ENCODE measurements at regions not wholly inside any gene's neighbourhood (a gene's known extent, or its start where the extent isn't known, plus 50 kb on each side); places are given as distances from the start of the nearest gene placed in this dataset.

DNA sequence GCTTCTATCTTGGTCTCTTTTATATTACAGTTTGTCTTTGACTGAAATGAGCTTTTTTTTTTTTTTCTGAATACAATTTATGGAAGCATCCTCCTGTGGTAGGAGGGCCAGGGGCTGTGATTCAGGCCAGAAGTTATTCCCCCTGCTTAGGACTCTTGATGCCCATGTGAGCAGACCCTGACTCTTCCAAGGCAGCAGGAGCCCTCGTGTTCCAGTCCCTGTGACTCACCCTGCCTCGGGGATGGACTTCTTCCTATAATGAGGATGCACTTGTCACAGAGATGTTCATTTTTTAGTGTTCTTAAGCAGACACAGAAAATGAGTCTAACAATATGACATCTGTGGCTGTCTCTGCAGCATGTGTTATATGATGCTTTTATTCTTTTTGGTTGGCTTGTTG is 1293.7 kb upstream of the AUTS2 start:
- Histone ChIP-seq H3K4me2 (ENCODE audit: insufficient read depth, low read length) (no peak overlapping the region), H3K9me3 (ENCODE audit: insufficient read depth, low read length, severe bottlenecking) (no peaks in the 10 kb centered on the region), H3K4me3 (ENCODE audit: low read depth in 1 of 2, low read length in 2 of 2) (no peak overlapping the region), H4K20me1 (ENCODE audit: insufficient read depth, low read length) (no peaks in the 10 kb centered on the region), H3K79me2 (ENCODE audit: insufficient read depth, low read length) (no peaks in the 10 kb centered on the region), H3K27me3 (ENCODE audit: insufficient read depth, low read length, poor library complexity) (no peaks in the 10 kb centered on the region), H2AFZ (ENCODE audit: low read depth, low read length) (no peak overlapping the region), H3K27ac (ENCODE audit: low read length) (no peak overlapping the region), H3K9ac (ENCODE audit: low read depth, low read length) (no peak overlapping the region), H3K4me1 (ENCODE audit: insufficient read depth, low read length) (no peaks in the 10 kb centered on the region), H3K36me3 (ENCODE audit: insufficient read depth, low read length) (no peaks in the 10 kb centered on the region)
- no peak for ATAC-seq (ENCODE audit: insufficient read depth, low read depth)
- DNase-seq: no peak
- TF ChIP-seq EZH2 (IDR thresholded peaks at IDR 0.05; ENCODE audit: borderline replicate concordance, low read depth, low read length, severe bottlenecking): no peak
- TF ChIP-seq CTCF (IDR thresholded peaks at IDR 0.05; ENCODE audit: borderline replicate concordance, extremely low read depth, low read length, poor library complexity, severe bottlenecking): no peak

DNA sequence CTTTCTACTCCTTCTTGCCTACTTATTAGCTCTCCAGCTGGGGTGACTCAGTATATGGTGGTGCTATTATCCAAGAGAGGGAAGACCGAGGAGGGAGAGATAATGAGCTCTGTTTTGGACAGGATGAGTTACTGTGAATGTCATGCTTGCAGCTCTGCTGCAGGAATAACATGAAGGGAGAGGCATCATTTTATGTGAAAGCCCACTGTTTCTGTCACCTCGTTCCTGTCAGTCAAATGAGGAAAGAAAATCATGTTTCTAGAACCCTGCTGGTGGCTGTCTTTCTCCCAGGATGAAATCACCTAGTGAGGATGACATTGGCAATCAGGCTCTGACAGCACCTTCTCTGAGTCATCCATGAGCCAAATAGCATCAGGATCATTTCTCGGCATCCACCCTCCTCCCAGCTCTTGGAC is 1291.6 kb upstream of the AUTS2 start:
- Histone ChIP-seq H3K4me1 (ENCODE audit: insufficient read depth, low read length) (no peaks in the 10 kb centered on the region), H3K36me3 (ENCODE audit: insufficient read depth, low read length) (no peaks in the 10 kb centered on the region), H2AFZ (ENCODE audit: low read depth, low read length) (no peak overlapping the region), H3K27me3 (ENCODE audit: insufficient read depth, low read length, poor library complexity) (no peaks in the 10 kb centered on the region), H4K20me1 (ENCODE audit: insufficient read depth, low read length) (no peaks in the 10 kb centered on the region), H3K79me2 (ENCODE audit: insufficient read depth, low read length) (no peaks in the 10 kb centered on the region), H3K4me3 (ENCODE audit: low read depth in 1 of 2, low read length in 2 of 2) (no peak overlapping the region), H3K9me3 (ENCODE audit: insufficient read depth, low read length, severe bottlenecking) (no peaks in the 10 kb centered on the region), H3K9ac (ENCODE audit: low read depth, low read length) (no peak overlapping the region), H3K4me2 (ENCODE audit: insufficient read depth, low read length) (no peak overlapping the region), H3K27ac (ENCODE audit: low read length) (no peak overlapping the region)
- ATAC-seq (ENCODE audit: insufficient read depth, low read depth) (no peak), DNase-seq (no peak)
- TF ChIP-seq EZH2 (IDR thresholded peaks at IDR 0.05; ENCODE audit: borderline replicate concordance, low read depth, low read length, severe bottlenecking) (no peak), CTCF (IDR thresholded peaks at IDR 0.05; ENCODE audit: borderline replicate concordance, extremely low read depth, low read length, poor library complexity, severe bottlenecking) (no peak)

DNA sequence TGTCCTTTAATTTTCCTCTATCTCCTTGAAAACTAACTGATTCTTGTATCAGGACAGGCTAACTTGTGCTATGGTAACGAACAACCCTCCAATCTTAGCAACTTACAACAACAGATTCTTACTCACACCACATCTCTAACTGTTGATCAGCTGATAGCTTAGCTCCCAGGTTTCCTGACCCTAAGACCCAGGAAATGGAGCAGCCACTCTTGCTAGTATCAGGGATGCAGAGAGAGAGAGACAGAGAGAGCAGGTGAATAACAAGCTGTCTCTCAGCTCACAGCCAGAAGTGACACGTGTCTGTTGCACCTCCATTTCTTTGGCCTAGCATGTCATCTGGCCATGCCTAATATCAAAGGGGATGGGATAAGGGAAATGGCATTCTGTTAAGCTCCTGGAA is 1289.0 kb upstream of the AUTS2 start:
- no peaks in the 10 kb centered on the region for H4K20me1 ChIP-seq (ENCODE audit: insufficient read depth, low read length)
- H3K4me1 ChIP-seq (ENCODE audit: insufficient read depth, low read length): no peaks in the 10 kb centered on the region
- no peak overlapping the region for H2AFZ ChIP-seq (ENCODE audit: low read depth, low read length)
- no peaks in the 10 kb centered on the region for H3K36me3 ChIP-seq (ENCODE audit: insufficient read depth, low read length)
- no peak overlapping the region for H3K4me3 ChIP-seq (ENCODE audit: low read depth in 1 of 2, low read length in 2 of 2)
- ATAC-seq (ENCODE audit: insufficient read depth, low read depth): no peak
- no peaks in the 10 kb centered on the region for H3K27me3 ChIP-seq (ENCODE audit: insufficient read depth, low read length, poor library complexity)
- no peak overlapping the region for H3K4me2 ChIP-seq (ENCODE audit: insufficient read depth, low read length)
- no peak for DNase-seq
- TF ChIP-seq CTCF (IDR thresholded peaks at IDR 0.05; ENCODE audit: borderline replicate concordance, extremely low read depth, low read length, poor library complexity, severe bottlenecking): no peak
- TF ChIP-seq EZH2 (IDR thresholded peaks at IDR 0.05; ENCODE audit: borderline replicate concordance, low read depth, low read length, severe bottlenecking): no peak
- H3K79me2 ChIP-seq (ENCODE audit: insufficient read depth, low read length): no peaks in the 10 kb centered on the region
- no peak overlapping the region for H3K9ac ChIP-seq (ENCODE audit: low read depth, low read length)
- no peak overlapping the region for H3K27ac ChIP-seq (ENCODE audit: low read length)
- no peaks in the 10 kb centered on the region for H3K9me3 ChIP-seq (ENCODE audit: insufficient read depth, low read length, severe bottlenecking)

- no peak for TF ChIP-seq CTCF (IDR thresholded peaks at IDR 0.05; ENCODE audit: borderline replicate concordance, extremely low read depth, low read length, poor library complexity, severe bottlenecking)
- no peak for TF ChIP-seq EZH2 (IDR thresholded peaks at IDR 0.05; ENCODE audit: borderline replicate concordance, low read depth, low read length, severe bottlenecking)
Measured at GRCh38 chr7:68309806-68310205, 1288.5 kb upstream of the AUTS2 start.

More at GRCh38 chr7:68309806-68310205, 1288.5 kb upstream of the AUTS2 start:
- Histone ChIP-seq H3K27ac (ENCODE audit: low read length) (no peak overlapping the region), H3K36me3 (ENCODE audit: insufficient read depth, low read length) (no peaks in the 10 kb centered on the region), H2AFZ (ENCODE audit: low read depth, low read length) (no peak overlapping the region), H4K20me1 (ENCODE audit: insufficient read depth, low read length) (no peaks in the 10 kb centered on the region), H3K4me3 (ENCODE audit: low read depth in 1 of 2, low read length in 2 of 2) (no peak overlapping the region), H3K79me2 (ENCODE audit: insufficient read depth, low read length) (no peaks in the 10 kb centered on the region), H3K27me3 (ENCODE audit: insufficient read depth, low read length, poor library complexity) (no peaks in the 10 kb centered on the region), H3K4me2 (ENCODE audit: insufficient read depth, low read length) (no peak overlapping the region), H3K9ac (ENCODE audit: low read depth, low read length) (no peak overlapping the region), H3K9me3 (ENCODE audit: insufficient read depth, low read length, severe bottlenecking) (no peaks in the 10 kb centered on the region), H3K4me1 (ENCODE audit: insufficient read depth, low read length) (no peaks in the 10 kb centered on the region)
- DNase-seq (no peak), ATAC-seq (ENCODE audit: insufficient read depth, low read depth) (no peak)

Measured in DND-41 (cell line).